Ishikawa (cell line): ENCODE measurements at regions not wholly inside any gene's neighbourhood (a gene's known extent, or its start where the extent isn't known, plus 50 kb on each side); places are given as distances from the start of the nearest gene placed in this dataset.

Source experiments
- EGR1 ChIP-seq: IDR thresholded peaks from 2 replicates; pipeline ENCODE4 v1.6.1; 2012
- EP300 ChIP-seq: IDR thresholded peaks from 2 replicates; pipeline ENCODE4 v1.6.1; 2012; ENCODE audit warnings: borderline replicate concordance
- FOXM1 ChIP-seq: IDR thresholded peaks from 2 replicates; pipeline ENCODE4 v1.6.1; 2012; ENCODE audit warnings: low read depth, borderline replicate concordance
- MAX ChIP-seq: IDR thresholded peaks from 2 replicates; pipeline ENCODE4 v1.6.1; 2012
- NFIC ChIP-seq: IDR thresholded peaks from 2 replicates; pipeline ENCODE4 v1.6.1; 2012
- RAD21 ChIP-seq: IDR thresholded peaks from 2 replicates; pipeline ENCODE4 v1.6.1; 2012; ENCODE audit warnings: low read depth
- TAF1 ChIP-seq: IDR thresholded peaks from 2 replicates; pipeline ENCODE4 v1.6.1; 2012; ENCODE audit warnings: low read depth, mild to moderate bottlenecking
- TCF12 ChIP-seq: IDR thresholded peaks from 2 replicates; pipeline ENCODE4 v1.6.1; 2012; ENCODE audit warnings: low read depth
- TEAD4 ChIP-seq: IDR thresholded peaks from 2 replicates; pipeline ENCODE4 v1.6.1; 2012
- USF1 ChIP-seq: IDR thresholded peaks from 2 replicates; pipeline ENCODE4 v1.6.1; 2012
- YY1 ChIP-seq: IDR thresholded peaks from 2 replicates; pipeline ENCODE4 v1.6.1; 2012; ENCODE audit warnings: low read depth
- ZBTB7A ChIP-seq: IDR thresholded peaks from 2 replicates; pipeline ENCODE4 v1.6.1; 2012; ENCODE audit warnings: low read depth
- TF ChIP-seq, protein P1 (sequence below): IDR thresholded peaks from 2 replicates; pipeline ENCODE4 v1.6.1; 2012; ENCODE audit warnings: low read depth, mild to moderate bottlenecking

GRCh38 chr5:56286015-56286884 lies 53.1 kb upstream of the ANKRD55 start:
- no peak for TF ChIP-seq USF1
- TF ChIP-seq TAF1, result no peak
- TF ChIP-seq, protein P1, sequence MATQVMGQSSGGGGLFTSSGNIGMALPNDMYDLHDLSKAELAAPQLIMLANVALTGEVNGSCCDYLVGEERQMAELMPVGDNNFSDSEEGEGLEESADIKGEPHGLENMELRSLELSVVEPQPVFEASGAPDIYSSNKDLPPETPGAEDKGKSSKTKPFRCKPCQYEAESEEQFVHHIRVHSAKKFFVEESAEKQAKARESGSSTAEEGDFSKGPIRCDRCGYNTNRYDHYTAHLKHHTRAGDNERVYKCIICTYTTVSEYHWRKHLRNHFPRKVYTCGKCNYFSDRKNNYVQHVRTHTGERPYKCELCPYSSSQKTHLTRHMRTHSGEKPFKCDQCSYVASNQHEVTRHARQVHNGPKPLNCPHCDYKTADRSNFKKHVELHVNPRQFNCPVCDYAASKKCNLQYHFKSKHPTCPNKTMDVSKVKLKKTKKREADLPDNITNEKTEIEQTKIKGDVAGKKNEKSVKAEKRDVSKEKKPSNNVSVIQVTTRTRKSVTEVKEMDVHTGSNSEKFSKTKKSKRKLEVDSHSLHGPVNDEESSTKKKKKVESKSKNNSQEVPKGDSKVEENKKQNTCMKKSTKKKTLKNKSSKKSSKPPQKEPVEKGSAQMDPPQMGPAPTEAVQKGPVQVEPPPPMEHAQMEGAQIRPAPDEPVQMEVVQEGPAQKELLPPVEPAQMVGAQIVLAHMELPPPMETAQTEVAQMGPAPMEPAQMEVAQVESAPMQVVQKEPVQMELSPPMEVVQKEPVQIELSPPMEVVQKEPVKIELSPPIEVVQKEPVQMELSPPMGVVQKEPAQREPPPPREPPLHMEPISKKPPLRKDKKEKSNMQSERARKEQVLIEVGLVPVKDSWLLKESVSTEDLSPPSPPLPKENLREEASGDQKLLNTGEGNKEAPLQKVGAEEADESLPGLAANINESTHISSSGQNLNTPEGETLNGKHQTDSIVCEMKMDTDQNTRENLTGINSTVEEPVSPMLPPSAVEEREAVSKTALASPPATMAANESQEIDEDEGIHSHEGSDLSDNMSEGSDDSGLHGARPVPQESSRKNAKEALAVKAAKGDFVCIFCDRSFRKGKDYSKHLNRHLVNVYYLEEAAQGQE, result no peak
- TF ChIP-seq TEAD4, result no peak
- no peak for TF ChIP-seq RAD21
- no peak for TF ChIP-seq EP300
- no peak for TF ChIP-seq YY1
- TF ChIP-seq FOXM1, result no peak
- no peak for TF ChIP-seq TCF12
- no peak for TF ChIP-seq NFIC
- no peak for TF ChIP-seq EGR1
- no peak for TF ChIP-seq MAX
- TF ChIP-seq ZBTB7A, result no peak
